ENCODE measurements at regions not wholly inside any gene's neighbourhood (a gene's known extent, or its start where the extent isn't known, plus 50 kb on each side); places are given as distances from the start of the nearest gene placed in this dataset.

- TF ChIP-seq, protein P1, sequence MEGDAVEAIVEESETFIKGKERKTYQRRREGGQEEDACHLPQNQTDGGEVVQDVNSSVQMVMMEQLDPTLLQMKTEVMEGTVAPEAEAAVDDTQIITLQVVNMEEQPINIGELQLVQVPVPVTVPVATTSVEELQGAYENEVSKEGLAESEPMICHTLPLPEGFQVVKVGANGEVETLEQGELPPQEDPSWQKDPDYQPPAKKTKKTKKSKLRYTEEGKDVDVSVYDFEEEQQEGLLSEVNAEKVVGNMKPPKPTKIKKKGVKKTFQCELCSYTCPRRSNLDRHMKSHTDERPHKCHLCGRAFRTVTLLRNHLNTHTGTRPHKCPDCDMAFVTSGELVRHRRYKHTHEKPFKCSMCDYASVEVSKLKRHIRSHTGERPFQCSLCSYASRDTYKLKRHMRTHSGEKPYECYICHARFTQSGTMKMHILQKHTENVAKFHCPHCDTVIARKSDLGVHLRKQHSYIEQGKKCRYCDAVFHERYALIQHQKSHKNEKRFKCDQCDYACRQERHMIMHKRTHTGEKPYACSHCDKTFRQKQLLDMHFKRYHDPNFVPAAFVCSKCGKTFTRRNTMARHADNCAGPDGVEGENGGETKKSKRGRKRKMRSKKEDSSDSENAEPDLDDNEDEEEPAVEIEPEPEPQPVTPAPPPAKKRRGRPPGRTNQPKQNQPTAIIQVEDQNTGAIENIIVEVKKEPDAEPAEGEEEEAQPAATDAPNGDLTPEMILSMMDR (IDR thresholded peaks at IDR 0.05 in 4 of 5, conservative IDR thresholded peaks at IDR 0.05 in 1 of 5) = no peak
- no peak for TF ChIP-seq POLR2A (IDR thresholded peaks at IDR 0.05)
Measured at GRCh38 chr4:100288811-100289529, 98.7 kb upstream of the DDIT4L start.
